Ecto neural progenitor cell (in vitro differentiated cells): ENCODE measurements at regions not wholly inside any gene's neighbourhood (a gene's known extent, or its start where the extent isn't known, plus 50 kb on each side); places are given as distances from the start of the nearest gene placed in this dataset.

Experiments used
- DNase-seq: peaks from one replicate; pipeline ENCODE4 v3.0.0-alpha.2; 2018; ENCODE audit warnings: low spot score

- DNase-seq: no peak
These were observed 331.3 kb downstream of the NDFIP2 start for GRCh38 chr13:79812070-79812850.

DNA sequence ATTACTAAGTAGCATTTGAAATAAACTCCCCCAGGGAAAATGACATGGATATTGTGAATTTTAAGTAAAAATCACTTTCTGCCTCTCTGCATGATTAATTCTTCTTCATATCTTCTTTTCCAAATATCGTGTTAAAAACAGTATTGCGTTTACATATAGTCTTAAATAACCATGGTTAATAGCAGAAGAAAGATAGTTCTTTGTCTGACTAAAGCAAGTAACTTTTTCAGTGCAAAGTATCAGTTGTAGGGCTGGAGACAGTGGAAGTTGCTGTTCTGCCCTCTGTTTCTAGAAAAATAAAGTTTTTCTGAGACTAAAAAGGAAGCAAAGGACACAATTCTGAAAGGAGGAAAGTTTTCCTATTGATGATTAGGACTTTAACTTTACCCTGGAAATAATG is 330.2 kb downstream of the NDFIP2 start:
- DNase-seq: no peak

DNA sequence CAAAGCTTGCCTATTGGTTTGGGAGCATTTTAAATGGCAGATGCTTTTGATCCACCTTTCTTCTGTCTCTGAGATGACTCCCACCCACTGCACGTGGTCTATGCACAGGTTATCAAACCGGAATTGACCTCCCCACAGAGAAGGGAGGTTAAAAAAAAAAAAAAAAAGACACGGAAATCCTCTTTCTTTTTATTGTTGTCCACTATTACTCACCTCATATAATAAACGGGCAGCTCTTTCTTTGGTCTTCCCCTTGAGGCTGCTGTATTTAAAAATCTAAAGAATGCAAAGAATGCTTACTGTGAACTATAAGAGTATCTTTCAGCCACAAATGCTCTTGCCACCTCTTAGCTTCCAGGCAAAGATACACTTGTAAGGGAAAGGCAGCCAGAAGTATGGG is 329.7 kb downstream of the NDFIP2 start:
- no peak for DNase-seq

DNA sequence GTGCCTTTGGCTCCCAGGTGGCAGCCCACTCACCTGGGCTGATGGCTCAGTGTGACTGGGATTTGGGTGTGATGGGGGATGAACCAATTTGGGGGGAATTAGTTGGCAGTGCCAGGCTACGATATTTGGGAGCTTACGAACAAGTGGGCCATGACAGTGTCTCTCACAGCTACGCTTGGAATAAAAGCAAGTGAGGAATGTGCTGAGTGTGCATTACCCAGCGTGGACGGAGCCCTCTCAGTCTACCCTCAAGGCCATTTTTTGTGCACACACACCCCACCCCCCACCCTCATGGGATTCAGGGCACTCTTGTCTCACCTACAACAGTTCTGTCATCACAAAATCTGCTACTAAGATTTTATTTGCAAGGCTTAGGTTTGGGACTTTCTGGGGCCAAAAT is 329.1 kb downstream of the NDFIP2 start:
- DNase-seq: no peak

GRCh38 chr13:79808475-79808874 is 327.5 kb downstream of the NDFIP2 start:
- no peak for DNase-seq

DNA sequence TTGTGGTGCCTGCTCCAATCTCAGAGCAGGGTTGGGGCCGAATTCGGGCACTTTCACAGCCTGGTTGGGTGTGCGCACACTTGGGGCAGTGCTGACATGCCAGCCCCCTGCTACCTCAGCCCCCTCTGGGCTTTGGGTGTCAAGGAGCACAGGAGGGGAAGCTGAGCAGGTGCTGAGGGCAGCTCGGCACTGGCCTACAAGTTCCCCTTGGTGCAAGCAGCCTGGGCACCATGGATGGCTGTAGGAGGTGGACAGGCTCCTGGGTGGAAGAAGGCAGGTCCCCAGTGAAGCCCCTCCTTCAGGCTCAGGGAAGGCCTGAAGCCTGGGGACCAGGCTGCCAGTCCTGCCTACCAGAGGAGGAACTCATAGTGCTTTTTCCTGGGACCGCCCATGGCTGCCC is 326.6 kb downstream of the NDFIP2 start:
- DNase-seq: no peak

DNA sequence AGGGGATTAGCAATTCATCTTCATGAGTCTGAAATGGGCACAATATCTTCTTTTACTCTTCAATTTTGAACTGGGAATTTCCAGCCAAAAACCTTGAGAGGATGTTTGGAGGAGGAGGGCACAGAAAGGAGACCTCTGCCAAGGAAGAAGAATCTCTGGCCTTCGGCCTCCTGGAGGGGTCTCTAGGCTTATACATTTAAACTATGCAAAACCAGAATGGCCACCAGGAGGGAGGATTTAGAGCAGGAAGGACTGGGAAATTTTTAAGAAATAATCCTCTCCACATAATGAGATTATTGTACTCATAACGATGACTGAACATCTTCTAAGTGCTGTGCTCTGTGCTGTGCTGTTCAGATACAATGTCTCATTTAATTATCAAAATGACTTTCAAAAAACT is 325.9 kb downstream of the NDFIP2 start:
- DNase-seq: no peak

DNA sequence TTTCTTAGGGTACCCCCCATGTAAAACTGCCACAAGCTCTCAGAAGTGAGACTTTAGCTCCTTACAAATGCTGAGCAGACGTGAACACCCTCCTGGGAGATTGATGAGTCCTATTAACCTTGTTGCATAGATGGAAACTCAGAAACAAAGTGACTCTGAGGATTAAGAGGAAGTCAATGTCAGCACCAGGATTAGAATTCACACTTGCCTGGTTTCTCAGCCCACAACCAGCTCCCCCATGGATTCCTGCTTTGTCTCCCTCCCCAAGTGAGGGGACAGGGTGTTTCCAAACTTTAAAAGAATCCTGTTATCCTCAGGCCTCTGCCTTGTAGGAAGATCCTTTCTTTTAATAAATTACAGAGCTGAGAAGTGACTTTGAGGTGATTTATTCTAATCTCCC is 324.4 kb downstream of the NDFIP2 start:
- no peak for DNase-seq

DNA sequence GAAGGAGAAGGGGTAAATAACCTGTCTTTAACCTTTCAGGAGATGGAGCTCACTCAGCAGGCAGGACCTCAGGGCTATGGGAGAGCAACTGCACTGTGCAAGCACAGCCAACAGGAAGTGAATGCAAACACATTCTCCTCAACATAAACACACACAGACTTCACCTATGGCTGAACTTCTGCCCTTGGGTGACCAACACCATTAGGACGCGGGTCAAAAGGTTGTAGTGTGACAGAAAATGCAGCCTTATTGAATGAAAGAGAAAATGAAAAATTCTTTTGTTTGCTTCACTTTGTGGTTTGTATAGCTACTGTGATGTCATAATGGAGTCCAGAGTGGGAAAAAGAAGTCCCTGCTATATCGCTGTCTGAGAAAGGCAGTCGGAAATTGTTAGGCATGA is 323.0 kb downstream of the NDFIP2 start:
- DNase-seq: no peak

DNA sequence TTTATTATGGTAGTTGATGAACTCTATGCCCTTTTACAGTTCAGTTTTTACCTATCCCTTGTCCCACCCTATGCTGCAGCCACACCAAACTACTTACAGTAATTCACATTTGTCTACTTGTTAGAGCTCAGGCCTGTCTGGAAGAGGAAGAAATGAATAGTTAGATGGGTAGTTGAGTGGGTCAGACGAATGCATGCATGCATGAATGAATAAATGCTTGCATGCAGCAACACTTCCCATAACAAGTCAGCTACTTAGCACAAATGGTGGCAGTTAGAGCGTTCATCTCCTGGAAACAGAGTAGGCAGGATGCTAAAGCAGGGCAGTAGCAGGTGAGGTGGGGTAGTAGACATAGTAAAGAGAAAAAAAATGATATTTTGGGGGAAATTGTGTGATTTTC is 322.3 kb downstream of the NDFIP2 start:
- no peak for DNase-seq

- no peak for DNase-seq
These were observed 321.6 kb downstream of the NDFIP2 start for GRCh38 chr13:79802389-79803085.

DNA sequence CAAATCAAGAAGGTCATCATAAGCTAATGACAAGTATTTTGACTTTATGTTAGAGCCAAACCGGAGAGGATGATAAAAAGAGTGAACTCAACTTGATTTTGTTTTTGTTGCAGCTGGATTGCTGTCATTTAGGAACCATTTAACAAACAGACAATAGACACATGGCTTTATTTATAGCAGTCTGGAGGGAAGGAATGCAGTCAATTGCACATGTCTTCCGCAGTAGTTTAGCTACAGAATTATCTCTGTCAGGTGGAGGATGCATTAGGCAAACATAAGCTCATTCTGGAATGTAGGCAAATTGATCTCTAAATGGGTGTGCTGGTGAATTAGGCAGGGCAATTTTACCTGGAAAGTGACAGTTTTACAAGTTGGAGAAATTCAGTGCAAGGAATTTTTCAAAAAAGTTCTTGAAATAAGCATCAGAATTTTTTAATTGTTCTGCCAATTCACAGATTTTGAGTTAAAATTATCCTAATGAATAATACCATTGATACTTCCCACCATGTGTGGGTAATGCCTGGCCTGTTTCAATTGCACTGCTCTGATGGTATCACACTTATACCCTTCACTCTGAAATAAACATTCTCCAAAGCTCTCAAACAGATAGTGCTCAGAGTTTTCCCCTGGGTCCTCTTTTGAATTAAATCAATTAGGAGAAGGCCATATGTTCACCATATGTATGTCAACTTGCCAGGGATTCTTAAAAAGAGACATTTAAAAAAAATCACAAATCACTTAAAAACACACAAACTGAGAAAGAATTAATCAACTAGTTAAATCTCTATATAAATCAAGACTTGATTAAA is 318.3 kb downstream of the NDFIP2 start:
- no peak for DNase-seq

- DNase-seq: no peak
These were observed 315.2 kb downstream of the NDFIP2 start for GRCh38 chr13:79796136-79796535.

- DNase-seq: no peak
These were observed 314.0 kb downstream of the NDFIP2 start for GRCh38 chr13:79794931-79795330.

GRCh38 chr13:79792716-79793115 is 311.8 kb downstream of the NDFIP2 start:
- no peak for DNase-seq

- DNase-seq: no peak
These were observed 310.6 kb downstream of the NDFIP2 start for GRCh38 chr13:79791471-79792042.

GRCh38 chr13:79786176-79786575 is 305.2 kb downstream of the NDFIP2 start:
- DNase-seq: no peak

- peak; percentile 81 for DNase-seq
These were observed 301.7 kb downstream of the NDFIP2 start for GRCh38 chr13:79782541-79783205.

DNA sequence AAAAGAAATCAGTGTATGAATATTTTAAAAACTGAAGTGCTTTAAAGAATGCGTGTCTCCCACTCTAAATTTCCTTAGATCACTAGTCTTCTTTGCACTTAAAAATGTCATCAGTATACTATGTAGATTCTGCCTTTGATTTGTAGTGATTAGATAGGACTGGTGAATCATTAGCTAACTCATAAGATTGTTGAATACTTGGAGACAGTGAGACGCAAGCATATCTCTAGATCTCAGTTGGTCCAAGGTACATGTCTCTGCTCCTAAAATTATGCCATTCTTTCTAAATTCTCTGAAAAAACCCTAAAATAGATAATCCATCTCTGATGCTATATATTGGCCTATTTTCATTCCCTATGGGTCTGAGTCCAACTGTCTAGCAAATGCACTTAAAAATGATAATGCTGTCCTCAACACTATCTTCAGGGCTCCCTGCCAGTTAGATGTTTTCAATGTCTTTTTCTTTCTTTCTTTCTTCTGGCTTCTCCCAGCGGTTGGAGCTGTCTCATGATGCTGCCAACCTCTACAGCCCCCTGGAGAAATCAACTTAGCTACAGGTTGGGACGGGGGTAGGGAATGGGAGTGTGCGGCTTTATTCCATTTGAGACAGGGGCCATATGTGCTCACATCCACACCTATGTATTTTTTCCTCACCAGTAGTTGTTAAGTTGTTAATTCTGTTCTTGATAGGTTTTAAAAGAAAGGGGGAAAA is 301.0 kb downstream of the NDFIP2 start:
- no peak for DNase-seq

- DNase-seq: no peak
These were observed 299.3 kb downstream of the NDFIP2 start for GRCh38 chr13:79780240-79780639.

DNA sequence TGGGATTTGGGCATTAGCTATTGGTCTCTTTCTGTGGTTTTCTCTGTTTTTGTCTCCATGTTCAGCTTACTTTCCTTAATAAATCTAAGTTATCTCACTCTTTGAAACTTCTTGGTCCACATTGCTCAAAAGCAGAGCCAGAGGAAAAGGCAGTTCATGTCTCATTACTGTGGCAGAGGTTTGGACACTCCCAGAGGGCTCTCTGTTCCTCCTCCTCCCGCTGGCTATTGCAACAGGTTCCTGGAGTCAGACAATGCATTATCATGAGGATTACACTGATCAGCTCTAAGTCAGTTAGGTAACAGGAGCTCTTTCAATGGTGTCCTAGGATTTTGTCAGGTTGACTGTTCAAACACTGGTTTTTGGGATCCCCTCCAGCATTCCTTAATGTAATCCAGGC is 298.8 kb downstream of the NDFIP2 start:
- DNase-seq: no peak
